HS-5 (cell line): ENCODE measurements at regions not wholly inside any gene's neighbourhood (a gene's known extent, or its start where the extent isn't known, plus 50 kb on each side); places are given as distances from the start of the nearest gene placed in this dataset.

Experiments
- DNase-seq: peaks from one replicate; pipeline ENCODE4 v3.0.0-alpha.2; 2012; ENCODE audit warnings: low read depth

DNA sequence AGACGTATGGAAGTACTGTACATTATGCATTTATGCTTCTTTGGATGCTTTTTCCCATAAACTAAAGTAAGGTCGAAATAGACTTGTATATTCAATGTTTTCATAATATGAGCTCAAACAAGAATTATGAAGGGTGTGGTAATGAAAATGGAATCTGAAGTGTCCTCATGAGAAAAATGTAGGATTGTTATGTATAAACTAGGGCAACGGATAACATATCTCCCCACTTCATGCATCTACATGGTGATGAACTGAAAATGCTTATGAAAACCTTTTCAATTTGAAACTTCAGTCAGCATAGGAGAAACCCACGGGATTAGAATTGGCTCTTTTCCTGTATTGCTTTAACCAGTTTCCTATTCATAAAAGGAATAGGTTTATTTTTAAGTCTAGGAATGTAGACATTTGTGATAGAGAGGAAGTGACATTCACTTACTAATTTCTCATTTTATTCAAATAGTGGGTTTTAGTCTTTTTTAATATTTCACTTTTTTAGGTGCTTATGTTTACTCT, 608.2 kb upstream of the GCFC2 start:
- no peak for DNase-seq

DNA sequence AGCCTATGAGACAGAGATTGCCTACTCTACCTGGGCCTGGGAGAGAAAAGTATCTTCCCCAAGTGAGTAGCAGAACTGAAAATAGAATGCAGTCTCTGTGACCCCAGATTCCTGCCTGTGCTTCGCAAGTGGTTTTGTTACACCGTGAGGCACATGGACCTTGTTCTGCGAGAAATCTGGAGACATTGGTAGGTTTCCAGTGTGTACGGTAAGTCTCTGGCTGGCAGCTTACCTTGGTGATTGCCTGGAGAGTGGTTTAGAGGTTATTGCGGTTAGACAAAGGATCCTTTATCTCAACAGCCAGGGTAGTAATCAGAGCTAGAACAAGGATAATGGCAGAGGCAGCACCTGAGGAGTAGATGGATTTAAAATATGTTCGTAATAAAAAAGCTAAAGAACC, 606.0 kb upstream of the GCFC2 start:
- DNase-seq: no peak

DNA sequence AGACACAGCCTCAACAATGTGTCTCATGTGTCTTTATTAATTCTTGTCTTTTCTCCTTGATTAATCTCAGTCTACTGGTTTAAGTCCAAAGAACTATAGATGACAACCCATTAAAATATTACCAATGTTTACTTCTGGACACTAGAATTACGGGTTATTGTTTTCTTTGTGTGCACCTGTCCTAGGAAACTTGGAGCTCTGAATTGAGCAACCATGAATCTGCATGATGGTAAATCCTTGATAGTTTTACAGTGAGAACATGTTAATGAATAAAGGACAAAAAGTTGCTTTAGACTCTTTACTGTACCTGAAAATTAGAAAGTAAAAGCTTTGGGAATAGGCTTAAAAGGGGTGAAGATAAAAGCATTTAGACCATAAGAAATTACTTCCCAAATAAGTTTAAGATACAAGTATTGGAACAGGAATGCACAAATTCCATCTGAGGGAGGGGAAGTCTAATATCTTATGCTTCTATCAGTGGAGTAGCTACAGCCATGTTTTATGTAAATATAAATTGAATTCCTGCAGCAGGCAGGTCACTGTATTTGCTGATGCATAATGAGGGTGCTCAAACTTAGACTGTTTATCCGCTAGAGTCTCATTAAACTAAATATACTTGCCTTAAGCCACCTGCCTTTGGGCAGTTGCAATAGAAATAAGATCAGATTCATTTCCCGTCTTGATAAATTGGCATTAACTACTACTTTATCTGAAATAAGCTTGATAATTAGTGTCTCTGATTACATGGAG, 603.7 kb upstream of the GCFC2 start:
- DNase-seq: no peak

DNA sequence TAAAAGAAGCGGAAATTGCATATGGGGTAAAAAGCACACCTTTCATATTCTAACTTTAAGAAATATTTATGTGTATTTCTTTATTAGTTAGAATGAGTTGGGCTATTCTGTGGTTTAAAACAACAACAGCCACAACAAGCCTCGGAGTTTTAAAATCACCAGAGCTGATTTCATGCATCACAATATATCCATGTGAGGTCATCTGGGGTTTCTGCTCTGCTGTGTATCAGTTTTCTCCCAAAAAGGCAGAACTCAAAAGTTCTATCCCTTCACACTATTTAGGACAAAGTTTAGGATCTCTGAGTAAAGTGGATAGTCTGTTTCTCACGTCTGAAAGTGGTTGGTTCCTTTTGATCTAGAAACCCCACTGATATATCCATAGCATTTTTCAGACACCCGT, 601.5 kb upstream of the GCFC2 start:
- no peak for DNase-seq

DNA sequence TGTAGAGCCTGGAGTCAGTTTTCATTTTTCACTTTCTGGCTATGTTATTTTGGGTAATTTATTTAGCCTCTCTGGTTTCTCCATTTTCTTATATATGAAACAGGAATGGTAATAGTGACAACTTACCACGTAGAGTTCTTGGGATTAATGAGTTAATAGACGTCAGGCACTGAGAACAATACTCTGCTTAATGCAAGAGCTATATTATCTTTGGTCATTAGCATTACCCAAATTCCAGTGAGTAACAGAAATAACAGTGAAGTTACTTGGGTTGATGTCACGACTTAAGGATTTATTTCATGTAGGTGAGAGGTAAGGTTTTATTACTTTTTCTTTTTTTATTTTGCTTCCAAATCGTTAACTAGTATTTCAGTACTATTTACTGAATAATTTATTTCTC, 601.0 kb upstream of the GCFC2 start:
- no peak for DNase-seq

DNA sequence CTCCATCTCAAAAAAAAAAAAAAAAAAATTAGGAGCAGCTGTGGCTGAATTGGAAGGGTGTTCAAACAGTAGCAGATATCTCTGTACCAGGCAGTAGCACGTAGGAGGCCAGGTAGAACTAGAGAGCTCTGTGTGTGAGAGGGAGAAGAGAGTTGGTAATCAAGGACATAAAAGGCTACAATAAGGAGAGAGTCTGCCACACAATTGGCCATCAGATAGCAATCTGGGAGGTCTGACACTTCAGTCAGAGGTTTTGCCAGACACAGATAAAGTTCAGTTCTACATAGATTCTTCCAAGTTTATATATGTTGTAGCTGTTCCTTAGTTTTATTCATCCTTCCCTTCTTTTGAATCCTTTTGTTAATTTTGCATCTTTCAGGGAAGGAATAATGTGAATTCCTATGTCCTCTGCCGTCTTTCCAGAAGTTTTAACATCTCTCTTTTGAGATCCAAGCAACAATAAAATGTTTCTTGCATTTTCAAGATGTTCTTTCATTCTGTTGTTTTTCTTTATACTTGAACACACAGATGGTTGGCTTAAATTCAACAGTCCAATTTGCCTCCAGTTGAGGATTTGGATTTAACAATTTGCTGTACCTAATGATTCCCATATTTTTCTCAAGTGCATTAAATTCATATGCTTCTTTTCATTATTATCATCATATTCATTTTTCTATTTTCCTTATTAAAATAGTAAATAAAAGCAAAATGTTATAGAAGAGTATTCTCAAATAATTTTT, 600.3 kb upstream of the GCFC2 start:
- no peak for DNase-seq

DNA sequence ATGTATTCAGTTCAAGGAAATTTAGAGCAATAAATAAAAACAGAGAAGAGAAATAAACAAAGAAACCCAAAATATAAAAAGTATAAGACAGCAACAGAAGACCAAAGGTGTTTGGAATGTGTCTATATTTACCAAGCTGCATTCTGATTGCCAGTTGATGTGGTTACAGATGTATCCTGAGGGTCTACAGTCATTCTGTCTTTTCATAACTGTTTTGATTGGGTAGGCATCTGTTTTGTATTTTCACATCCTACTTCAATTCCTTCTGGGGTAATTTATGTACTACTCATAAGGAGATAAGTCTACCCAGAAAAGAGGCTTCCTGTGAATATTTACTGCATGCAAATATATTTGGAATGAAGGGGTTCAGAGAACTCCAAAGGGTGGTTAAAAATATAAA, 596.8 kb upstream of the GCFC2 start:
- no peak for DNase-seq

DNA sequence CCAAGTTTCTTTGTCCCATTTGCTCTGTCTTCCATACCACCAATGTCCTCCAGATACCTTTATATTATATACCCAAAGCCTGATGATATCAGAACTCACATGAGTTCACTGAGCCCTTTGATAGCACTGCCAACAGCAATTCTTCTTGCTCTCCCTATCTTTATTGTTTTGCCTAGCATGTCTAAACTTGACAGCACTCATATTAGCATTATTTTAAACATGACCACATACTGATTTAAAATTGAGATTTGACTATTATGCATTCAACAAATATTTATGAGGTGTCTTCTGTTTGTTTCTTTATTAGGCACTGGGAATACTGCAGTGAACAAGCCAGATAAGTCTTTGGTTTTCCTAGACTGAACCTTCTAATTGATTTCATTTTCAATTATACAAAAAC, 587.3 kb upstream of the GCFC2 start:
- no peak for DNase-seq

DNA sequence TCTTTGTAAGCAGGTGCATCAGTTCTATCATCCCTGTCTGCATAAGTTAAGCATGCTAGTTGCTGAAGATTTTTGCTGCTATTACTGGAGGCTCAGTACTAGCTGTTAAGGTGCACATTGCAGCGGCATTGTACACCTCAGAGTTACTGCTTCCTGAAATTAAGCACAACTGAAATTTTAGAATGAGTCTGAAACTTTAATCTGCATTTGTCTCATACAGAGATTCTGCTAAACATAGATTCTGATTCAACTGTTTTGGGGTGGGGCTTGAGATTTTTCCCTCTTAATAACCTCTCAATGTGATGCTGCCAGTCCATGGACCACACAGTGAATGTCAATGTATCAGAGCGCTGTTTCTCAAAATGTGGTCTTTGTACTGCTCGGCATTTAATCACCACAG, 585.7 kb upstream of the GCFC2 start:
- DNase-seq: no peak

DNA sequence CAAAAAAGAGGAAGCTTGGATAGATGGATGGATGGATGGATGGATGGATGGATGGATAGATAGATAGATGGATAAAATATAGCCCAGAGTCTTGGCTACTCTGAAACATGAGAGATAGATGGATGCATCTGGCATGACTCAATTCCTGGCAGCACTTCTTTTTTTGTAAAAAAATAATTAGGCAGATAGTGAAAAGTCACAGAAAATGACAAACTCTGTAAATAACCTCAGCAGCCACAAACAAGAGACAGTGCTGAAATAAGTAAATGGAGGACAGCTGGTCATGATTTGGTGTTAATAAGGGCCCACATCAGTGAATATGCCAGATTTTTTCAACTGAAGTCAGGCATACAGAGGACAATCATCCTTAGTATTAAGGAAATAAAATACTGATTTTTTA, 585.0 kb upstream of the GCFC2 start:
- no peak for DNase-seq

DNA sequence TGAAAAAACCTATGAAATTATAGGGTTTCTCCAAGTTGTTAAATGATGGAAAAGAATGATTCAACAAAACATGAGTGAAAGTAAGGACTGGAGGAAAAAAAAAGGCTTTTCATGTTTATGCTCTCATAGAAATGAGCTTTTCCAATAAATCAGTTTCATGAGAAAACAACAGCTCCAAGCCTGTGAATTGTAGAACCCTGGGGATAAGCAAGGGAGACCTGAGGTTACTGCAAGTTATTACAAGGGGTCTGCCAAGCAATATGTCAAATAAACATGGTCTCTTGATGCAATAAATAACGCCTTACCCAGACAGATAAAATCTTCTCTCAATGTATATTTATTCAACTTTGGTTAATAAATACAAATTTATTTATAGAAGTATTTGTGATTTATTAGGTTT, 577.9 kb upstream of the GCFC2 start:
- no peak for DNase-seq

DNA sequence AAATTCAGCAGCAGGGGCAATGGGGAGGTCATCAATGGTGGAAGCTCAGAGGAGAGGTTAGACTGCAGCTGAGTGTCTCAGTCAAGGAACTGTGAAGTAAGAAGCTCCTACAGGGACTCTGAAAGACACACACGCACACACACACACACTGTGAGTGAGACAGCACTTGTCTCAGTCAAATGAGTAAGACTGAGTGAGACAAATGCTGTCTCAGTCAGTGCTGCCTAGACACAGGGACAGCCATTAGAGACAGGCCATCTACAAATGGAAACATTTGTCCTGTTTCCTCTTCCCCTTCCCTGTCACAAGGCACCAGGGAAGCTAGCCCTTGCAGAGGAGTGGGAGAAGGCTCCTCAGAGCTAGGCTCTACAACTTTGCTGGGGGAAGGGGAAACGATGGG, 577.4 kb upstream of the GCFC2 start:
- DNase-seq: no peak

DNA sequence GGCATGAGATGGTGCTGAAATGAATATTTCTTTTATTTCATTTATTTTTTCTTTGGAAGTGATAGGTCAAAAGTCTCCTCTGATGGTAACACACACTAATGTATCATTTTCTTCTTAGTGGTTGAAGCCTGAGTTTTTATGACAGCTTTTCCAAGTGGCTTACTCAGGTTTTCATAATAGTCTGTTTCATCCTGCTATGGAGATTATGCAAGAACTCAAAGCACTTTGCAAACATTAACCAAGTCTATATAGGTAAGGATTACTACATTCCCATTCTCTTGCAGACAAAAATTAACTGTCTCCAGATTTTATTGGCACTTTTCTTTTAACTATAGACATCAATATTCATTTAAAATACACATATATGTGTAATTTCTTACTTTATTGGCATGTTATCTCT, 572.6 kb upstream of the GCFC2 start:
- DNase-seq: no peak

DNA sequence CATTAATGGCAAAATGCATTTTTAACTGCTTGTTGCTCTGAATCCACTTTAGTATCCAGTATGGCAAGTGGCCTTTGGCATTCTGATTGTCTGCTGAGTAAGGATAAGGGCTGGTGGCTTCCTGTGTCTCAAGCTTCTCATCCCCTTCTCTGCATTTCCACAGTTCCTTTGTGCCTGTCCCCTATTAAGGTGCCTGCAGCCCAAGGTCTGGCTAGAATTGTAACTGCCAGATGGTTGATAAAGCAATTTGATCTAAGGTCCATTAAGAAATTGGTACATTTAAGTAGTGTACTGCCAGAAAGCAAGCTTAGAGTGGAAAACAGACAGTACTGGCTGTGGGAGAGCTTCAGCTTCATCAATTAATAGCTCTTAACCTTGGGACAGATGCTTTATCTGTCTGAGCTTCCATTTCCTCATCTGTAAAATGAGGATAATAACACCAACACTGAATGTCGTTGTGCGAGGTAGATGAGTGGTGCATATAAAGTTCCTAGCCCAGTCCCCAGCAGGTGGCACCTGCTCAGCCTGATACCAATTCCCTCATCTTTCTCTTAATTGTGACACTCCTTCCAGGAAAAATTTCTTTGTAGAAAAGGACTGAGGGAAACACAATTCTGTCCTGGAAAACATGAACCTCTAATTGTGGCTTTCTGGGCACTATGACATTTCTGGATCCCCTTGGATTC, 570.6 kb upstream of the GCFC2 start:
- no peak for DNase-seq

DNA sequence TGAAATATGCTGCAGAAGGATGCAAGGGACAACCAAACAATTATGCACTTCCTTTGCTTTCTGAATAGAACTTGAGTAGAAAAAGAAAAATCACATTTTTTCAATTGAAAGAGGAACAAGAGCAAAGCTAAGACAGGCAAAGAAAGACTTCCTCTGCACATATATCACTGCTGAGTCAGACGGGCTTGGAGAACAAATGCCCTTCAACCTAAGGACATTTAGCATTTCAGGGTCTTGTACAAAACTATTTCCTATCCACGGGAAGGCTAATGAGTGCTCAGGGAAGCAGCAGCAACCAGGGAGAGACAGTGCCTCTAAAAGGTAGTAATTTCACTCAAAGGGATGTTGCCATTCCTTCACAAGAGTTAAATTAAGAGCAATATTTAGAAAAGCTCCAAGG, 570.0 kb upstream of the GCFC2 start:
- no peak for DNase-seq

DNA sequence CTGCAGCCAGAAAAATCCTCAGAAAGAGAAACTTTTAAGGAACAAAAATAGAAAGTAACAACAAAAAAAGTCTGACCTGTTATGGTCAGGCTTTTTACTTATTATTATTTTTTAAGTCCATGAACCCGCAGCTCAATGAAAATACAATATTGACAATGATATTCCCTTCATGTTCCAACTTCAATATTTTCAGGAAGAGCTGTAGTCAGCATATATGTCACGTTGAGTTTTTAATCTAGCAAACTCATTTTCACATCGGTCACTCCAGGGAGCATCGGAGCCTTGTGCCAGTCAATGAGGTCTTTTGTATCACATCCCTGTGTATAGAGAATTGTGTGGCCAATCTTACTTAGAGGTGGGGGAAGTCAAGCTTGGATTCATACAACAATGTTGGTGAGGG, 568.4 kb upstream of the GCFC2 start:
- DNase-seq: no peak

DNA sequence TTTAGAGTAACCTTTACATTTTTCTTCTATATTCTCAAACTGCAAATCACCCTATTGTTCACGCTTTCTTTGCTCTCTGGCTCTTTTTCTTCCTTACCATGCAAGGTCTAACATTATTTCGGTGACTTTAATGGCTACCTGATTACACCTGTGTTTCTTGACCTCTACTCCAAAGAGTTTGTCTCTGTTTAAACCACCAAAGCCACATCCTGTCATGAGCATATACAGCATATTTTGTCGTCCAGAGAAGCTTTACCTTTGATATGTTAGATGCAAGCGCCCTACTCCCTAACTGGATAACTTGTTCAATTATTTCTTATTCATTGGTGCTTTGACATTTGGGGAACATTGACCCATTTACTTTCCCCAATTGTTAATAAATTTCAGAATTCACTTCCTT, 565.1 kb upstream of the GCFC2 start:
- no peak for DNase-seq

DNA sequence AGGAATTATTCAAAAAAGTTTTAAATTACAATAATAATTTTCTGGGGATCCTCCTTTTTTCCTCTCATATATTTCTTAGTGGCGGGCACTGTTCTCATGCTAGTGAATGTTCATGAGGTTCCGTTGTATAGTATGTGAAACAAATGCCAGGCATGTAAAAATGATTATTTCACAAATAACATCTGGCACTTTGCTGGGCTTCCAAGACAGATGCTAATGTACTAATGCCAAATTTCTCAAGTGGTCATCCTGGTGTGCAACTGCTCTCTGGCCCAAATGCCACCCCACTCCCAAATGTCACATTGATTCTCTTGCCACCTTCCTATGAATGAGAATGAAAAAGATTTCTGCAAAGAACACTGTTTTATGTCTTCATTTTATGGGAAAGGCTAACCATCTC, 564.0 kb upstream of the GCFC2 start:
- DNase-seq: no peak

DNA sequence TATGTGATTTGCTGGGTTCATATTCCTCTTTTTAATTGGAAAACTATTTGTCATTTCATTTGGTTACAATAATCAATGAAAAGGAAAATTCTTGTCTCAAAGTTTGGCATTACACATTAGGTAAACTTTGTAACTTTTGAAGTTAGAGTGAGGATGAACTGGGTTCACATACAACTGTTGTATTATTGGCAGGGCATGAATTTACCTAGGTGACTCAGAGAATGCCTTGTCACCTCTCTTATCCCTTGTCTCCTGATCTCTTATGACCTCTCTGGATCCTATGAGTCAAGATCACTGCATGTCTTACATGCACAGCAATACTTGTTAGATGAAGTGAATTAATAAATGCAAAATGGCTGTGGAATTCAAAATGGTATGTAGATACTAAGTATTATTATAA, 563.4 kb upstream of the GCFC2 start:
- no peak for DNase-seq

DNA sequence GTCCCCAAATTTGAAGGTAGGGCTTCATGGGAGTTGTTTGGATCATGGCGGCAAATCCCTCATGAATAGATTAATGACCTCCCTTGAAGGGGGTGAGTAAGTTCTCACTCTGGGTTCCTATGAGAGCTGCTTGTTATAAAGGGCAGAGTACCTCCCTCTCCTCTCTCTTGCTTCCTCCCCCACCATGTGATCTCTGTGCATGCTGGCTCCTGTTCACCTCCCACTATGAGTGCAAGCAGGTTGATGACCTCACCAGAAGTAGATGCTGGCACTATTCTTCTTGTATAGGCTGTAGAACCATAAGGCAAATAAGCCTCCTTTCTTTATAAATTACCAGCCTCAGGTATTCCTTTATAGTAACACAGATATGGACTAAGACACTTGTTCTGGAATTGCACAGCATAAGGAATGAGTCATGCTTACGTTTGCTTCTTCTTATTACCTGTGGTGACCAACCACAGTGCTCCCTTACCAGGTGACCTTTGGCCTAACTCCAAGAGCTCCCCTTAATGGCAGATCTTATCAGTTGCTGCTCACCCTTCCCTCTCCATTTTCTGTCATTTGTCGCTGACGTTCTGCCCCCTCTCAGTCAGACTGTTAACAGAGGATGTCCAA, 559.5 kb upstream of the GCFC2 start:
- no peak for DNase-seq

DNA sequence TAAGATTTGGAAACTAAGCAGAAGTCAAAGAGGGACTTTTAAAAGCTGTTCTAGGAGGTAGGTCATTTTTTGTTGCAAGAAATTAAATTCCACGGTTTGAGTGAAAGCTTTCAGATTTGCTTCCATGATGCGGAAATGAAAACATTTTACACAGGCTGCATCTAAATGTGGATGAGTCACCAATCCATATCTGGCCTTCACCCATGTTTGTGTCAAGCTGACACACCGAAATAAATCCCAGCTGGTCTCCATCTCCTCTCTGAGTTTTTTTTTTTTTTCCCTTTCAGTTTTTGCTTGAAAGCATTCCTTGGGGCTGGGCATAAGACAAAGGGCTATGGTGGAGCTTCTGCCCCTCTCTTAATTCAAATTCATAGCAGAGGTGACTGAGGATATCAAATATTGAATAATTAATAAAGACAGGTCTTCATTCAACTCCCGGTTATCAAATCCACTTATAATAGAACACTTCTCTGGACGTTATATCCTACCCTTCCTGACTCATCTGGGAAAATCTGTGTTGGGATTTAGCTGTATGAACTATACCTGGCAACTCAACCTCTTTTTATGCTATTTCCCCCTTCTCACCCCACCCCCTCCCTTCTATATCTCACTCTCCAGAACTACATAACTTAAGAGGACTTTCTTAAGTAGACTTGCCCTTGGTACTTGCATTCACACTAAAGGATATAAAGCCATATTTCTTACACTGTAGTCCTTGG, 558.3 kb upstream of the GCFC2 start:
- DNase-seq: peak; percentile 47

DNA sequence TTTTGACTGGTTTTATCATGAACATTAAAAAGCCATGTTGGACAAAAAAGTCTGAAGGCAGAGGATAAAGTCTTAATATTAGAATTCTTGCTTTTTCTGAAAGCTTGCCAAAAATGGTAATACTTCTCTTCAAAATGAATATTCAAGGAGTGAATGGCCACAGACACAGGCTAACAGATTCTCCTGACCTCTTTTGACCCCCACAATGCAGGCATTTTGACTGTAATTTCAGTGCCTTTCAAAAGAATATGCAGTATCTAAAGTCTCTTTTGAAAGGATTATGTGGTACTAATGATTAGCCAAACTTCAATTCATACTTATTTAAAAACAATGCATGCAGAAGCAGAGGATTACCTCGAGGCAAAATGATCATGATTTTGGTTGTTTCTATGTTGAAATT, 557.8 kb upstream of the GCFC2 start:
- no peak for DNase-seq
